ENCODE measurements at regions not wholly inside any gene's neighbourhood (a gene's known extent, or its start where the extent isn't known, plus 50 kb on each side); places are given as distances from the start of the nearest gene placed in this dataset.

DNA sequence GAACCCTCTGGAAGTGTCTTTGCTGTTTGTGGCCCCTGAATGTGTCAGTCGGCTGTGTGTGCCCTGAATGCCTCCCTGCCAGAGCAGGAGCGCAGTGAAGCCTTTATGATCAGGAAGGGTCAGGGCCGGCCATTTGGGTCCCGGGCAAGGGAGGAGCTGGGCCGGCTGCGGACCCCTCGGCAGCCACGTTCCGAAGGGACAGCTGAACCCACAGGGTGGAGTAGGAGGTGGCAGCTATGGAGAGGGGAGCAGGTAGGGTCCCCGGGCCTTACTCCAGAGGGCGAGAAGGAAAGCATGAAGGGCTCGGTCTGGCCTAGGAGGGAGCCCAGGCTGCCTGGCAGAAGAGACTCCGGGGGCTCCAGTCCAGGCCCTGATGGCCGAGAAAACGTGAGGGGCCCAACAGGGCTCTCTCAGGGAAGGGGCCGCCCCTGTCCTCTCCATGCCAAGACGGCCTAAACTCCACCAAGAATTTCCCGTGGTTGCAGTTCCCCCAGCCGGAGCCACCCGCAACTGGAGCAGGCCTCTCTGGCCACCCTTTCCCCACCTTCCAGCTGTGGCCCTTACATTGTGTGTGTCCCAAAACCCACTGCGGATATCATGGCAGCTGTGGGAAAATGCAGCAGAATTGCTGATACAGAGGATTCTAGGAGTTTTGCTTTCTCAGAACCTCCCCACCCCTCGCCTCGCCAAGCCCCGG is 182.2 kb upstream of the STK26 start:
- TF ChIP-seq, protein P1, sequence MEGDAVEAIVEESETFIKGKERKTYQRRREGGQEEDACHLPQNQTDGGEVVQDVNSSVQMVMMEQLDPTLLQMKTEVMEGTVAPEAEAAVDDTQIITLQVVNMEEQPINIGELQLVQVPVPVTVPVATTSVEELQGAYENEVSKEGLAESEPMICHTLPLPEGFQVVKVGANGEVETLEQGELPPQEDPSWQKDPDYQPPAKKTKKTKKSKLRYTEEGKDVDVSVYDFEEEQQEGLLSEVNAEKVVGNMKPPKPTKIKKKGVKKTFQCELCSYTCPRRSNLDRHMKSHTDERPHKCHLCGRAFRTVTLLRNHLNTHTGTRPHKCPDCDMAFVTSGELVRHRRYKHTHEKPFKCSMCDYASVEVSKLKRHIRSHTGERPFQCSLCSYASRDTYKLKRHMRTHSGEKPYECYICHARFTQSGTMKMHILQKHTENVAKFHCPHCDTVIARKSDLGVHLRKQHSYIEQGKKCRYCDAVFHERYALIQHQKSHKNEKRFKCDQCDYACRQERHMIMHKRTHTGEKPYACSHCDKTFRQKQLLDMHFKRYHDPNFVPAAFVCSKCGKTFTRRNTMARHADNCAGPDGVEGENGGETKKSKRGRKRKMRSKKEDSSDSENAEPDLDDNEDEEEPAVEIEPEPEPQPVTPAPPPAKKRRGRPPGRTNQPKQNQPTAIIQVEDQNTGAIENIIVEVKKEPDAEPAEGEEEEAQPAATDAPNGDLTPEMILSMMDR (IDR thresholded peaks at IDR 0.05): no peak
- no peak for TF ChIP-seq POLR2A (IDR thresholded peaks at IDR 0.05)

Measured in breast epithelium (tissue), 3 donors.